H1 (cell line): ENCODE measurements at regions not wholly inside any gene's neighbourhood (a gene's known extent, or its start where the extent isn't known, plus 50 kb on each side); places are given as distances from the start of the nearest gene placed in this dataset.

ENCODE experiments used
- GTF2F1 ChIP-seq: IDR thresholded peaks from 2 replicates; pipeline ENCODE4 v1.6.1; 2012; ENCODE audit warnings: low read depth, low read length, improper control_type of control experiment, borderline replicate concordance
- POLR2A ChIP-seq, 2 experiments: IDR thresholded peaks; 1 replicate in 1 of 2; 2 replicates in 1 of 2; pipeline ENCODE4 v1.6.1; 2011; ENCODE audit warnings: low read depth in 2 of 2, low read length in 2 of 2, mild to moderate bottlenecking in 2 of 2; ENCODE audit errors: control extremely low read depth in 1 of 2
- SUZ12 ChIP-seq: fragments of 200-600 bp; sonication (generic); IDR thresholded peaks from 2 replicates; pipeline ENCODE4 v1.6.1; 2012; ENCODE audit warnings: mild to moderate bottlenecking, inconsistent platforms, low read length, moderate library complexity, mixed read lengths
- TF ChIP-seq, protein P1 (sequence below): fragments of 300-600 bp; sonication (generic); IDR thresholded peaks from 2 replicates; pipeline ENCODE4 v1.7.1; 2012; ENCODE audit warnings: low read length, moderate library complexity, mild to moderate bottlenecking, inconsistent platforms; ENCODE audit not compliant: insufficient replicate concordance

GRCh38 chr3:127405791-127406190 is 117.9 kb upstream of the PRR20G start (continued):
- TF ChIP-seq, protein P1, sequence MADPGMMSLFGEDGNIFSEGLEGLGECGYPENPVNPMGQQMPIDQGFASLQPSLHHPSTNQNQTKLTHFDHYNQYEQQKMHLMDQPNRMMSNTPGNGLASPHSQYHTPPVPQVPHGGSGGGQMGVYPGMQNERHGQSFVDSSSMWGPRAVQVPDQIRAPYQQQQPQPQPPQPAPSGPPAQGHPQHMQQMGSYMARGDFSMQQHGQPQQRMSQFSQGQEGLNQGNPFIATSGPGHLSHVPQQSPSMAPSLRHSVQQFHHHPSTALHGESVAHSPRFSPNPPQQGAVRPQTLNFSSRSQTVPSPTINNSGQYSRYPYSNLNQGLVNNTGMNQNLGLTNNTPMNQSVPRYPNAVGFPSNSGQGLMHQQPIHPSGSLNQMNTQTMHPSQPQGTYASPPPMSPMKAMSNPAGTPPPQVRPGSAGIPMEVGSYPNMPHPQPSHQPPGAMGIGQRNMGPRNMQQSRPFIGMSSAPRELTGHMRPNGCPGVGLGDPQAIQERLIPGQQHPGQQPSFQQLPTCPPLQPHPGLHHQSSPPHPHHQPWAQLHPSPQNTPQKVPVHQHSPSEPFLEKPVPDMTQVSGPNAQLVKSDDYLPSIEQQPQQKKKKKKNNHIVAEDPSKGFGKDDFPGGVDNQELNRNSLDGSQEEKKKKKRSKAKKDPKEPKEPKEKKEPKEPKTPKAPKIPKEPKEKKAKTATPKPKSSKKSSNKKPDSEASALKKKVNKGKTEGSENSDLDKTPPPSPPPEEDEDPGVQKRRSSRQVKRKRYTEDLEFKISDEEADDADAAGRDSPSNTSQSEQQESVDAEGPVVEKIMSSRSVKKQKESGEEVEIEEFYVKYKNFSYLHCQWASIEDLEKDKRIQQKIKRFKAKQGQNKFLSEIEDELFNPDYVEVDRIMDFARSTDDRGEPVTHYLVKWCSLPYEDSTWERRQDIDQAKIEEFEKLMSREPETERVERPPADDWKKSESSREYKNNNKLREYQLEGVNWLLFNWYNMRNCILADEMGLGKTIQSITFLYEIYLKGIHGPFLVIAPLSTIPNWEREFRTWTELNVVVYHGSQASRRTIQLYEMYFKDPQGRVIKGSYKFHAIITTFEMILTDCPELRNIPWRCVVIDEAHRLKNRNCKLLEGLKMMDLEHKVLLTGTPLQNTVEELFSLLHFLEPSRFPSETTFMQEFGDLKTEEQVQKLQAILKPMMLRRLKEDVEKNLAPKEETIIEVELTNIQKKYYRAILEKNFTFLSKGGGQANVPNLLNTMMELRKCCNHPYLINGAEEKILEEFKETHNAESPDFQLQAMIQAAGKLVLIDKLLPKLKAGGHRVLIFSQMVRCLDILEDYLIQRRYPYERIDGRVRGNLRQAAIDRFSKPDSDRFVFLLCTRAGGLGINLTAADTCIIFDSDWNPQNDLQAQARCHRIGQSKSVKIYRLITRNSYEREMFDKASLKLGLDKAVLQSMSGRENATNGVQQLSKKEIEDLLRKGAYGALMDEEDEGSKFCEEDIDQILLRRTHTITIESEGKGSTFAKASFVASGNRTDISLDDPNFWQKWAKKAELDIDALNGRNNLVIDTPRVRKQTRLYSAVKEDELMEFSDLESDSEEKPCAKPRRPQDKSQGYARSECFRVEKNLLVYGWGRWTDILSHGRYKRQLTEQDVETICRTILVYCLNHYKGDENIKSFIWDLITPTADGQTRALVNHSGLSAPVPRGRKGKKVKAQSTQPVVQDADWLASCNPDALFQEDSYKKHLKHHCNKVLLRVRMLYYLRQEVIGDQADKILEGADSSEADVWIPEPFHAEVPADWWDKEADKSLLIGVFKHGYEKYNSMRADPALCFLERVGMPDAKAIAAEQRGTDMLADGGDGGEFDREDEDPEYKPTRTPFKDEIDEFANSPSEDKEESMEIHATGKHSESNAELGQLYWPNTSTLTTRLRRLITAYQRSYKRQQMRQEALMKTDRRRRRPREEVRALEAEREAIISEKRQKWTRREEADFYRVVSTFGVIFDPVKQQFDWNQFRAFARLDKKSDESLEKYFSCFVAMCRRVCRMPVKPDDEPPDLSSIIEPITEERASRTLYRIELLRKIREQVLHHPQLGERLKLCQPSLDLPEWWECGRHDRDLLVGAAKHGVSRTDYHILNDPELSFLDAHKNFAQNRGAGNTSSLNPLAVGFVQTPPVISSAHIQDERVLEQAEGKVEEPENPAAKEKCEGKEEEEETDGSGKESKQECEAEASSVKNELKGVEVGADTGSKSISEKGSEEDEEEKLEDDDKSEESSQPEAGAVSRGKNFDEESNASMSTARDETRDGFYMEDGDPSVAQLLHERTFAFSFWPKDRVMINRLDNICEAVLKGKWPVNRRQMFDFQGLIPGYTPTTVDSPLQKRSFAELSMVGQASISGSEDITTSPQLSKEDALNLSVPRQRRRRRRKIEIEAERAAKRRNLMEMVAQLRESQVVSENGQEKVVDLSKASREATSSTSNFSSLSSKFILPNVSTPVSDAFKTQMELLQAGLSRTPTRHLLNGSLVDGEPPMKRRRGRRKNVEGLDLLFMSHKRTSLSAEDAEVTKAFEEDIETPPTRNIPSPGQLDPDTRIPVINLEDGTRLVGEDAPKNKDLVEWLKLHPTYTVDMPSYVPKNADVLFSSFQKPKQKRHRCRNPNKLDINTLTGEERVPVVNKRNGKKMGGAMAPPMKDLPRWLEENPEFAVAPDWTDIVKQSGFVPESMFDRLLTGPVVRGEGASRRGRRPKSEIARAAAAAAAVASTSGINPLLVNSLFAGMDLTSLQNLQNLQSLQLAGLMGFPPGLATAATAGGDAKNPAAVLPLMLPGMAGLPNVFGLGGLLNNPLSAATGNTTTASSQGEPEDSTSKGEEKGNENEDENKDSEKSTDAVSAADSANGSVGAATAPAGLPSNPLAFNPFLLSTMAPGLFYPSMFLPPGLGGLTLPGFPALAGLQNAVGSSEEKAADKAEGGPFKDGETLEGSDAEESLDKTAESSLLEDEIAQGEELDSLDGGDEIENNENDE, result no peak
- TF ChIP-seq GTF2F1 (no peak), POLR2A (IDR thresholded peaks at IDR 0.05; ENCODE audit: control extremely low read depth in 1 of 2, low read depth in 2 of 2, low read length in 2 of 2) (no peak), SUZ12 (no peak)
